Neural cell (in vitro differentiated cells): ENCODE measurements at regions not wholly inside any gene's neighbourhood (a gene's known extent, or its start where the extent isn't known, plus 50 kb on each side); places are given as distances from the start of the nearest gene placed in this dataset.

Experiments
- H2AFZ ChIP-seq: fragments of 200-600, 300-800 bp; sonication (generic), shearing (Covaris generic); 2 replicates; pipeline ENCODE4 v1.6.0; 2014; ENCODE audit warnings: low read depth, mild to moderate bottlenecking, antibody characterized with exemption, low read length, moderate library complexity
- H3F3A ChIP-seq: fragments of 200-600 bp; shearing (Covaris generic); 2 replicates; pipeline ENCODE4 v1.6.1; 2016; ENCODE audit warnings: mild to moderate bottlenecking, moderate library complexity, mixed read lengths, antibody characterized with exemption, low read length; ENCODE audit not compliant: insufficient read depth, poor library complexity, severe bottlenecking
- H3K27ac ChIP-seq: fragments of 200-600, 300-800 bp; sonication (generic), shearing (Covaris generic); 2 replicates; pipeline ENCODE4 v1.5.1; 2014; ENCODE audit warnings: mild to moderate bottlenecking, low read length, moderate library complexity
- H3K27me3 ChIP-seq: fragments of 300-800, 200-600 bp; sonication (generic), shearing (Covaris generic); 2 replicates; pipeline ENCODE4 v1.6.0; 2014; ENCODE audit warnings: mild to moderate bottlenecking, low read depth, low read length, moderate library complexity; ENCODE audit not compliant: insufficient read depth
- H3K36me3 ChIP-seq: fragments of 300-800, 200-600 bp; sonication (generic), shearing (Covaris generic); 2 replicates; pipeline ENCODE4 v1.5.1; 2014; ENCODE audit warnings: mild to moderate bottlenecking, antibody characterized with exemption, low read length, moderate library complexity; ENCODE audit not compliant: insufficient read depth
- H3K4me2 ChIP-seq: fragments of 300-800, 200-600 bp; sonication (generic), shearing (Covaris generic); 2 replicates; pipeline ENCODE4 v1.6.0; 2014; ENCODE audit warnings: mild to moderate bottlenecking, low read length
- H3K4me3 ChIP-seq: fragments of 300-800, 200-600 bp; sonication (generic), shearing (Covaris generic); 2 replicates; pipeline ENCODE4 v1.5.1; 2014; ENCODE audit warnings: mild to moderate bottlenecking, low read length, moderate library complexity
- H3K79me2 ChIP-seq: fragments of 200-600 bp; shearing (Covaris generic); replicated peaks from 2 replicates; pipeline ENCODE4 v1.6.0; 2014; ENCODE audit warnings: mild to moderate bottlenecking, low read length, moderate library complexity; ENCODE audit not compliant: insufficient read depth
- H3K9ac ChIP-seq: fragments of 300-800, 200-600 bp; sonication (generic), shearing (Covaris generic); 2 replicates; pipeline ENCODE4 v1.6.1; 2016; ENCODE audit warnings: mild to moderate bottlenecking, low read length, mixed read lengths
- H3K9me2 ChIP-seq: fragments of 200-600 bp; shearing (Covaris generic); 2 replicates; pipeline ENCODE4 v1.6.1; 2016; ENCODE audit warnings: mild to moderate bottlenecking, low read length, mixed read lengths; ENCODE audit not compliant: insufficient read depth
- H3K9me3 ChIP-seq: fragments of 200-600, 300-800 bp; sonication (generic), shearing (Covaris generic); 2 replicates; pipeline ENCODE4 v1.6.1; 2016; ENCODE audit warnings: mild to moderate bottlenecking, mixed run types, low read length, moderate library complexity, mixed read lengths
- H4K20me1 ChIP-seq: fragments of 200-600 bp; shearing (Covaris generic); 2 replicates; pipeline ENCODE4 v1.6.1; 2016; ENCODE audit warnings: mild to moderate bottlenecking, mixed run types; ENCODE audit not compliant: insufficient read depth
- CTCF ChIP-seq: fragments of 450-650 bp; IDR thresholded peaks from 2 replicates; pipeline ENCODE4 v1.5.1; 2014; ENCODE audit warnings: antibody characterized with exemption, mild to moderate bottlenecking, moderate library complexity; ENCODE audit not compliant: poor library complexity, severe bottlenecking
- EP300 ChIP-seq: fragments of 450-650 bp; conservative IDR thresholded peaks from 2 replicates; pipeline ENCODE4 v1.6.1; 2014; ENCODE audit warnings: antibody characterized with exemption, mild to moderate bottlenecking, moderate library complexity; ENCODE audit not compliant: poor library complexity, severe bottlenecking
- EZH2 ChIP-seq: fragments of 200-600, 300-800 bp; shearing (Covaris generic), sonication (generic); IDR thresholded peaks from 2 replicates; pipeline ENCODE4 v1.6.1; 2014; ENCODE audit warnings: antibody characterized with exemption, low read length, borderline replicate concordance, mild to moderate bottlenecking; ENCODE audit not compliant: insufficient read depth, poor library complexity, severe bottlenecking
- MXI1 ChIP-seq: fragments of 450-650 bp; conservative IDR thresholded peaks from 2 replicates; pipeline ENCODE4 v1.6.1; 2014; ENCODE audit warnings: antibody characterized with exemption, mild to moderate bottlenecking; ENCODE audit not compliant: poor library complexity, severe bottlenecking
- POLR2AphosphoS5 ChIP-seq: IDR thresholded peaks from 2 replicates; pipeline ENCODE4 v1.6.1; 2012
- RAD21 ChIP-seq: fragments of 450-650 bp; conservative IDR thresholded peaks from 2 replicates; pipeline ENCODE4 v1.6.1; 2014; ENCODE audit warnings: antibody characterized with exemption, mild to moderate bottlenecking, moderate library complexity
- REST ChIP-seq: IDR thresholded peaks from 2 replicates; pipeline ENCODE4 v1.6.1; 2012; ENCODE audit warnings: borderline replicate concordance
- SMC3 ChIP-seq: fragments of 450-650 bp; conservative IDR thresholded peaks from 2 replicates; pipeline ENCODE4 v1.6.1; 2014; ENCODE audit warnings: antibody characterized with exemption, mild to moderate bottlenecking, moderate library complexity; ENCODE audit not compliant: poor library complexity
- TAF1 ChIP-seq: IDR thresholded peaks from 2 replicates; pipeline ENCODE4 v1.6.1; 2012; ENCODE audit warnings: low read depth

GRCh38 chr1:70874818-70875217 is 172.8 kb downstream of the PTGER3 start:
- Histone ChIP-seq H3F3A (no peaks in the 10 kb centered on the region), H3K9me3 (no peaks in the 10 kb centered on the region), H3K27me3 (no peaks in the 10 kb centered on the region), H4K20me1 (no peaks in the 10 kb centered on the region), H3K27ac (no peak overlapping the region), H3K9me2 (no peaks in the 10 kb centered on the region), H3K4me2 (no peak overlapping the region), H2AFZ (no peak overlapping the region), H3K9ac (no peak overlapping the region), H3K36me3 (no peaks in the 10 kb centered on the region), H3K79me2 (no peaks in the 10 kb centered on the region), H3K4me3 (no peak overlapping the region)
- TF ChIP-seq MXI1 (no peak), EP300 (no peak), TAF1 (no peak), RAD21 (no peak), REST (no peak), POLR2AphosphoS5 (no peak), CTCF (no peak), SMC3 (no peak), EZH2 (no peak)

GRCh38 chr1:70877343-70877742 is 170.3 kb downstream of the PTGER3 start:
- Histone ChIP-seq H3K27ac (no peak overlapping the region), H4K20me1 (no peaks in the 10 kb centered on the region), H3K9ac (no peak overlapping the region), H3K9me3 (no peaks in the 10 kb centered on the region), H2AFZ (no peak overlapping the region), H3K79me2 (no peaks in the 10 kb centered on the region), H3F3A (no peaks in the 10 kb centered on the region), H3K4me2 (no peak overlapping the region), H3K36me3 (no peaks in the 10 kb centered on the region), H3K27me3 (no peaks in the 10 kb centered on the region), H3K4me3 (no peak overlapping the region), H3K9me2 (no peaks in the 10 kb centered on the region)
- TF ChIP-seq EP300 (no peak), REST (no peak), CTCF (no peak), TAF1 (no peak), MXI1 (no peak), EZH2 (no peak), POLR2AphosphoS5 (no peak), SMC3 (no peak), RAD21 (no peak)
